ENCODE measurements at regions not wholly inside any gene's neighbourhood (a gene's known extent, or its start where the extent isn't known, plus 50 kb on each side); places are given as distances from the start of the nearest gene placed in this dataset.

GRCh38 chr5:125583321-125584139 lies 837.1 kb upstream of the ZNF608 start:
- no peak for DNase-seq (ENCODE audit: low read depth)
- no peak for TF ChIP-seq CTCF (conservative IDR thresholded peaks at IDR 0.05; ENCODE audit: low read depth, low read length)
- H3K4me3 ChIP-seq (ENCODE audit: low read depth, low read length), result no peak overlapping the region

- no peak for DNase-seq (ENCODE audit: low read depth)
Measured at GRCh38 chr5:125584140-125584520, 837.7 kb upstream of the ZNF608 start.

GRCh38 chr5:125587631-125588030 lies 835.6 kb upstream of the GRAMD2B start:
- no peak for TF ChIP-seq CTCF (conservative IDR thresholded peaks at IDR 0.05; ENCODE audit: low read depth, low read length)
- no peak overlapping the region for H3K4me3 ChIP-seq (ENCODE audit: low read depth, low read length)
- DNase-seq (ENCODE audit: low read depth), result no peak

More at GRCh38 chr5:125584140-125584520, 837.7 kb upstream of the ZNF608 start:
- no peak for TF ChIP-seq CTCF (conservative IDR thresholded peaks at IDR 0.05; ENCODE audit: low read depth, low read length)
- H3K4me3 ChIP-seq (ENCODE audit: low read depth, low read length), result no peak overlapping the region

GRCh38 chr5:125592856-125593255 lies 830.4 kb upstream of the GRAMD2B start:
- TF ChIP-seq CTCF (conservative IDR thresholded peaks at IDR 0.05; ENCODE audit: low read depth, low read length), result no peak
- H3K4me3 ChIP-seq (ENCODE audit: low read depth, low read length), result no peak overlapping the region
- no peak for DNase-seq (ENCODE audit: low read depth)

- no peak for TF ChIP-seq CTCF (conservative IDR thresholded peaks at IDR 0.05; ENCODE audit: low read depth, low read length)
- DNase-seq (ENCODE audit: low read depth), result no peak
- no peak overlapping the region for H3K4me3 ChIP-seq (ENCODE audit: low read depth, low read length)
Measured at GRCh38 chr5:125595095-125595494, 828.1 kb upstream of the GRAMD2B start.

GRCh38 chr5:125595845-125596244 lies 827.4 kb upstream of the GRAMD2B start:
- TF ChIP-seq CTCF (conservative IDR thresholded peaks at IDR 0.05; ENCODE audit: low read depth, low read length), result no peak
- DNase-seq (ENCODE audit: low read depth), result no peak
- no peak overlapping the region for H3K4me3 ChIP-seq (ENCODE audit: low read depth, low read length)

GRCh38 chr5:125597338-125597737 lies 825.9 kb upstream of the GRAMD2B start:
- H3K4me3 ChIP-seq (ENCODE audit: low read depth, low read length), result no peak overlapping the region
- no peak for TF ChIP-seq CTCF (conservative IDR thresholded peaks at IDR 0.05; ENCODE audit: low read depth, low read length)
- DNase-seq (ENCODE audit: low read depth), result no peak
